AG09319 (cell line): ENCODE measurements at regions not wholly inside any gene's neighbourhood (a gene's known extent, or its start where the extent isn't known, plus 50 kb on each side); places are given as distances from the start of the nearest gene placed in this dataset.

Experiments
- DNase-seq: peaks from one replicate; pipeline ENCODE4 v3.0.0-alpha.2; 2010; ENCODE audit warnings: low read depth; ENCODE audit errors: extremely low read depth
- TF ChIP-seq, protein P1 (sequence below): IDR thresholded peaks from 2 replicates; pipeline ENCODE4 v1.5.1; 2011; ENCODE audit warnings: low read depth, mild to moderate bottlenecking, inconsistent platforms, low read length, moderate library complexity

DNA sequence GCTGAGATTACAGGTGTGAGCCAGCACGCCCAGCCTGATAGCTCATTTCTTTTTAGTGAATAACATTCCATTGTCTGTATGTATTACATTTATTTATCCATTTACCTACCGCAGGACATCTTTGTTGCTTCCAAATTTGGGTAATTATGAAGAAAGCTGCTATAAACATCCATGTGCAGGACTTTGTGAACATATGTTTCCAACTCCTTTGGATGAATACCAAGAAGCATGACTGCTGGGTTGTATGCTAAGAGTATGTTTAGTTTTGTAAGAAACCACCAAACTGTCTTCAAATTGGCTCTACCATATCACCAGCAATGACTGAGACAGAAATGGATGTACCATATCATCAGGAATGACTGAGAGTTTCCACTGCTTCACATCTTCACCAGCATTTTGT is 200.2 kb upstream of the TMEM196 start:
- TF ChIP-seq, protein P1, sequence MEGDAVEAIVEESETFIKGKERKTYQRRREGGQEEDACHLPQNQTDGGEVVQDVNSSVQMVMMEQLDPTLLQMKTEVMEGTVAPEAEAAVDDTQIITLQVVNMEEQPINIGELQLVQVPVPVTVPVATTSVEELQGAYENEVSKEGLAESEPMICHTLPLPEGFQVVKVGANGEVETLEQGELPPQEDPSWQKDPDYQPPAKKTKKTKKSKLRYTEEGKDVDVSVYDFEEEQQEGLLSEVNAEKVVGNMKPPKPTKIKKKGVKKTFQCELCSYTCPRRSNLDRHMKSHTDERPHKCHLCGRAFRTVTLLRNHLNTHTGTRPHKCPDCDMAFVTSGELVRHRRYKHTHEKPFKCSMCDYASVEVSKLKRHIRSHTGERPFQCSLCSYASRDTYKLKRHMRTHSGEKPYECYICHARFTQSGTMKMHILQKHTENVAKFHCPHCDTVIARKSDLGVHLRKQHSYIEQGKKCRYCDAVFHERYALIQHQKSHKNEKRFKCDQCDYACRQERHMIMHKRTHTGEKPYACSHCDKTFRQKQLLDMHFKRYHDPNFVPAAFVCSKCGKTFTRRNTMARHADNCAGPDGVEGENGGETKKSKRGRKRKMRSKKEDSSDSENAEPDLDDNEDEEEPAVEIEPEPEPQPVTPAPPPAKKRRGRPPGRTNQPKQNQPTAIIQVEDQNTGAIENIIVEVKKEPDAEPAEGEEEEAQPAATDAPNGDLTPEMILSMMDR = no peak
- no peak for DNase-seq

DNA sequence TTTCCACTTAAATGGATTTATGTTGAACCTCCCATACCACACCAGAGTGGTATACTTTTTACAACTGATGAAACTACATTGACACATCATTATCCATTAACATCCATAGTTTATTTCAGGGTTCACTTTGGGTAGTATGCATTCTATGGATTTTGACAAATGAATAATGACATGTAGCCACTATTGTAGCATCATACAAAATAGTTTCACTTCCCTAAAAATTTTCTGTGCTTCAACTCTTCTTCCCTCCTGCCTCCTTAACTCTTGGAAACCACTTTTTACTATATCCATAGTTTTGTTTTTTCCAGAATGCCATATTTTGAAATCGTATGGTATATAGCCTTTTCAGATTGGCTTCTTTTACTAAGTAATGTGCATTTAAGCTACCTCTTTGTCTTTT is 199.5 kb upstream of the TMEM196 start:
- TF ChIP-seq, protein P1 = no peak
- DNase-seq = no peak

DNA sequence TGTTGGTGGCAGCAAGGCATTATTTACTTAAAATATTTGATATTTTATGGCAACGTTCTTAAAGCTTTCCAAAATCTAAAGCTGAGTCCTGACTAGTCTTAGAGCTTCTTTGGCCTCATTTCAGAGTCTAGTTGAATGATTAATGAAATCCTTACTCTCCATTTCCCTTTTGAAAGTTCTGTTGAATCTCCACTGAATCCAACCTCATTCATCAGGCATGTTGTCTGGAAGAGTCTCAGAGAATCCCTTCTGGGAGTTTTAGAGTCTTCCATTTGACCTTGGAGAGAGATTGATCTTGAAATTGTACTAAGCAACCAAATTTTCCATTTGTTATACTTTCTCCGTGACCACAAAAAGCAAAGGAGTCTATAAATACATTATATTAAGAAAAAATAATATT is 198.5 kb upstream of the TMEM196 start:
- TF ChIP-seq, protein P1 = no peak
- no peak for DNase-seq

DNA sequence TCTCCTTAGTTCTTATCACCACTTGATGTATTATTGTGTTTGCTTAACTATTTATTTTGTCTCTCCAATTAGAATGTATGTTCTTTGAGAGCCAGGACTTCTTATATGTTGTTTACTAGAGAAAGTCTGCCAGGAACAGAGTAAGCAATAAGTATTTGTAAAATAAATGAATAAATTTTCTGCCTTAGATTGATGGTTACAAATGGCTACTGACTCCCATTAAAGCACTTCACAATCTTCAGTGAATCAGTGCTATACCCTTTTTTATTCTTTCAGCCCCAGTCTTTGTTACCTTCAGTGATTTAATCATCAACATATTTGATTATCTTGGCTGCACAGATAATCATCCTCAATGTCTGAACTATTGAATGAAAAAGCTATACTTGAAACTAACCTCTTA is 197.1 kb upstream of the TMEM196 start:
- DNase-seq = no peak
- TF ChIP-seq, protein P1 = no peak

DNA sequence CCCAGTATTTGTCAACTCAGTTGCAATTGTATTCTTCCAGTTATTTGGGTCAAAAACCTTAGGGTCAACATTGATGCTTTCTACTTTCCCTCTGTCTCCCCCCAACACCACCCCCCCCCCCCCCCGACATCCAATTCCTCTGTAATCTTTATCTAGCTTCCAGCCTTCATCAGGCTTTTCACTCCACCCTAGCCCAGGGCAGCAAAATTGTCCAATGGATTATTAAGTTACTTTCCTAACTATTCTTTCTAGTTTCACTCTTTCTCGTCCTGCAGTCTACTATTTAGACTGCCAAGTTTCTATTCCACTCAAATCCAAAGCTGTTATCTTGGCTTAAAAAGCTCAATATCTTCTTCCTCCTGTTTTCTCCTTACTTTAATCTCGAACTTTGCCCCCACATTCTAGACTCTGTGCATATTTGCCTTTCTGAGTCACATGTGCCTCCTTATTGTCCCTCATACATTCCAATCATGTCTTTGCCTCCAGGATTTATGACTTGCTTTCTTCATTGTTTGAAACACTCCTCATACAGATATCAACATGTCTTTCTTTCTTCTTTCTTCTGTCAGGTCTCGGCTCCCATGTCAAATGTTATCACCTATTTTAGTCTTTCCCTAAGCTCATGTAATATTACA is 196.6 kb upstream of the TMEM196 start:
- TF ChIP-seq, protein P1 = no peak
- DNase-seq = no peak

DNA sequence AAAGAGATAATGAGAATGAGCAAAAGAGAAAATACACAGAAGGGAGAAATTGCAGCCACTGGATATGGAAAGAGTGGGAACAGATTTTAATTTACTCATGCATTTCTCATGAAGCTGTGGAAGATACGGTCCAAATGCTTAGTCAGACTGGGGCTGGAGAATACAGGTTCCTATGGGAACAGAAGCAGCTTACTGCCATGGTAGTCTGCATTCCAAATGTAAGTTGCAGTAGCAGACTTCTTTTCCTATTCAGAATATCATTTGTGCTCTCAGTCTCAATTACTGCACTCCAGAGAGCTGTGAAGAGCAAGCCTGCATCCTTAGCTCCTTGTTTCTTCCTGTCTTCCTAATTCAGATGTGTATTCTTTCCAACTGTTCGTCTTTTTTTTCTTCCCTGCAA is 190.8 kb upstream of the TMEM196 start:
- TF ChIP-seq, protein P1 = no peak
- peak; percentile 28 for DNase-seq

DNA sequence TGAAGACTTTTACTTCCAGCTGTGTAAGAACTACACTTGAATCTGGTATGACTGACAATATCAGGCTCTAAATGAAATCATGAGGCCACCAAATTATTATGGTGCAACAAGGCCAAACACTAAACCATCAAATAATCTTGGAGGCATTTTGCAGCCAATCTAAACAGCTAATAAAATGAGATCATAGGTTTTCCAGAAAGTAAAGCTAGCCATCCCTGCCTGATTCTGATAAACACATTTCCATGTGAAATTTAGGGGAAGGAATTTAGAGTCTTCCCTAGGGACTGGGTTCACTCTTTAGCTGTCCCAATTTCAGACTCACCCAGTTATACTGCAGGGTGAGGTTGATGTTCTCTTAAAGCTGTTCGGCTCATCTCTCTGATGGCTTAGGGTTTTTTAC is 190.3 kb upstream of the TMEM196 start:
- DNase-seq = no peak
- TF ChIP-seq, protein P1 = no peak
